ENCODE measurements at regions not wholly inside any gene's neighbourhood (a gene's known extent, or its start where the extent isn't known, plus 50 kb on each side); places are given as distances from the start of the nearest gene placed in this dataset.

GRCh38 chr11:43602670-43603069 is 77.9 kb upstream of the HSD17B12 start:
- Histone ChIP-seq H3K36me3 (replicated peaks in 1 of 2) (no peaks in the 10 kb centered on the region), H3K4me1 (replicated peaks in 1 of 2) (no peaks in the 10 kb centered on the region), H3K4me3 (no peak overlapping the region), H3K9me3 (replicated peaks in 1 of 3) (no peaks in the 10 kb centered on the region), H3K27ac (no peak overlapping the region), H3K27me3 (peaks cover 11% of the 10 kb centered on the region)
- intact Hi-C loops (cut with DNase I) = no loop called here
- no peak for DNase-seq
- TF ChIP-seq POLR2A (IDR thresholded peaks at IDR 0.05) (no peak), CTCF (IDR thresholded peaks at IDR 0.05) (no peak)
- WGBS, 4 donors = 75 to 88% (median 84%) methylated on average over 2 of the region's 2 CpGs

GRCh38 chr11:43614214-43614613 is 66.3 kb upstream of the HSD17B12 start:
- 67 to 79% (median 70%) methylated on average over 2 of the region's 2 CpGs for WGBS, 4 donors
- Histone ChIP-seq H3K4me3 (no peak overlapping the region), H3K27ac (no peak overlapping the region), H3K4me1 (replicated peaks in 1 of 2) (no peaks in the 10 kb centered on the region), H3K36me3 (replicated peaks in 1 of 2) (no peaks in the 10 kb centered on the region), H3K27me3 (peaks cover 4% of the 10 kb centered on the region), H3K9me3 (replicated peaks in 1 of 3) (no peaks in the 10 kb centered on the region)
- DNase-seq = no peak
- intact Hi-C loops (cut with DNase I) = no loop called here
- TF ChIP-seq CTCF (IDR thresholded peaks at IDR 0.05) (no peak), POLR2A (IDR thresholded peaks at IDR 0.05) (no peak)

- Histone ChIP-seq H3K36me3 (replicated peaks in 1 of 2) (no peaks in the 10 kb centered on the region), H3K9me3 (replicated peaks in 1 of 3) (no peaks in the 10 kb centered on the region), H3K27ac (no peak overlapping the region), H3K27me3 (peaks cover 38% of the 10 kb centered on the region), H3K4me3 (no peak overlapping the region), H3K4me1 (replicated peaks in 1 of 2) (no peaks in the 10 kb centered on the region)
- WGBS, 4 donors = 73 to 82% (median 77%) methylated on average over 4 of the region's 4 CpGs
- no peak for DNase-seq
- intact Hi-C loops (cut with DNase I) = no loop called here
- TF ChIP-seq POLR2A (IDR thresholded peaks at IDR 0.05) (no peak), CTCF (IDR thresholded peaks at IDR 0.05) (no peak)
Measured at GRCh38 chr11:43619863-43620505, 60.6 kb upstream of the HSD17B12 start.

GRCh38 chr11:43626798-43627197 is 53.7 kb upstream of the HSD17B12 start:
- DNase-seq = no peak
- no peaks in the 10 kb centered on the region for H3K36me3 ChIP-seq (replicated peaks in 1 of 2)
- H3K9me3 ChIP-seq (replicated peaks in 1 of 3) = no peaks in the 10 kb centered on the region
- H3K27me3 ChIP-seq = peaks cover 62% of the 10 kb centered on the region
- intact Hi-C loops (cut with DNase I) = no loop called here
- no peaks in the 10 kb centered on the region for H3K4me1 ChIP-seq (replicated peaks in 1 of 2)
- WGBS, 4 donors = 56 to 66% (median 60%) methylated on average over 3 of the region's 3 CpGs
- TF ChIP-seq POLR2A (IDR thresholded peaks at IDR 0.05) (no peak), CTCF (IDR thresholded peaks at IDR 0.05) (no peak)
- no peak overlapping the region for H3K4me3 ChIP-seq
- H3K27ac ChIP-seq = no peak overlapping the region

MicroRNAs encoded in the stretch of these regions (microRNA counts, 767-probe panel; counts per million panel counts)
- microRNA hsa-miR-129-2-3p (2,350 to 6,141 counts per million in 2 donors), microRNA hsa-miR-129-5p (0 to 3,497 counts per million in 2 donors), microRNA hsa-miR-670 (0 counts per million in 2 donors)

Small RNA genes in the stretch of these regions (microRNA-seq; reads per million reads assigned to microRNA genes)
- gene MIR129-2 (4.0 to 18.3 (median 4.2) reads per million in 3 donors), gene MIR670 (0 to 0.89 (median 0) reads per million in 3 donors)

Small RNA genes in the stretch of these regions (small RNA-seq; reads per million reads assigned to genes)
- gene MIR129-2 (0.17 to 0.24 reads per million in 2 donors), gene MIR670 (0 reads per million in 2 donors)
